HCT116 (cell line): ENCODE measurements at regions not wholly inside any gene's neighbourhood (a gene's known extent, or its start where the extent isn't known, plus 50 kb on each side); places are given as distances from the start of the nearest gene placed in this dataset.

Experiments used
- ATAC-seq: fragments of 200-7000 bp; cut with Tn5 transposase; 2 replicates; pipeline ENCODE4 v1.9.1; 2020; ENCODE audit warnings: mild to moderate bottlenecking, moderate library complexity
- BruUV-seq: library from RNA; stranded (reverse); fragments of 400-500 nt; replicated peaks from 2 replicates; lab custom pipeline; 2021; lab: Mats Ljungman, UMichigan
- CTCF ChIA-PET: fragments of 300-600 bp; sonication (Branson Sonifier 250); formaldehyde crosslinking; loops from one replicate; lab custom pipeline; 2021; ENCODE audit warnings: antibody characterized with exemption; lab: Charles Lee
- POLR2A ChIA-PET: fragments of 300-600, 350-600 bp; sonication (Branson Sonifier 250); formaldehyde crosslinking; loops from one replicate; lab custom pipeline; 2021; ENCODE audit warnings: antibody characterized with exemption; lab: Charles Lee
- RAD21 ChIA-PET, 2 experiments: fragments of 300-600 bp; sonication (Branson Sonifier 250); formaldehyde crosslinking; loops; one replicate each; lab custom pipeline; 2023; ENCODE audit warnings: low total read pairs in 2 of 2; ENCODE audit not compliant: uncharacterized antibody in 2 of 2, unreplicated experiment in 2 of 2, low non-redundant PET in 1 of 2; lab: Charles Lee
- DNase-seq: peaks from one replicate; pipeline ENCODE4 v3.0.0-alpha.2; 2010; ENCODE audit warnings: low read depth, low spot score
- H2AFZ ChIP-seq: fragments of 200-600 bp; shearing (Covaris generic), sonication (generic); 2 replicates; pipeline ENCODE4 v1.6.1; 2017; ENCODE audit warnings: low read depth, mixed run types, mixed read lengths, antibody characterized with exemption, low read length; ENCODE audit not compliant: poor library complexity, severe bottlenecking
- H3K27ac ChIP-seq: 2 replicates; pipeline ENCODE4 v1.5.1; 2012; ENCODE audit warnings: low read depth, low read length
- H3K27me3 ChIP-seq: fragments of 200-600 bp; sonication (generic); 2 replicates; pipeline ENCODE4 v1.6.1; 2016; ENCODE audit warnings: mixed run types, low read length, mixed read lengths; ENCODE audit not compliant: insufficient read depth
- H3K36me3 ChIP-seq, 2 experiments: fragments of 200-500 bp in 1 of 2; fragments of 200-600 bp in 1 of 2; sonication (Bioruptor generic) in 1 of 2; sonication (generic) in 1 of 2; 2 replicates each; pipeline versions ENCODE4 v1.5.1 to v1.6.1; 2014 to 2016; ENCODE audit warnings: low read length in 2 of 2, inconsistent platforms in 1 of 2, mixed read lengths in 1 of 2, mixed run types in 1 of 2; ENCODE audit not compliant: insufficient read depth in 2 of 2, control insufficient read depth in 1 of 2
- H3K4me1 ChIP-seq, 2 experiments: fragments of 200-600 bp in 1 of 2; sonication (generic) in 1 of 2; 2 replicates each; pipeline versions ENCODE4 v1.5.1 to v1.6.1; 2012 to 2017; ENCODE audit warnings: low read length in 2 of 2, inconsistent platforms in 1 of 2, mild to moderate bottlenecking in 1 of 2, mixed read lengths in 1 of 2, mixed run types in 1 of 2, moderate library complexity in 1 of 2; ENCODE audit not compliant: insufficient read depth in 2 of 2, control insufficient read depth in 1 of 2
- H3K4me2 ChIP-seq: fragments of 200-600 bp; sonication (generic); 2 replicates; pipeline ENCODE4 v1.6.1; 2017; ENCODE audit warnings: mixed run types, low read length, mixed read lengths
- H3K4me3 ChIP-seq, 2 experiments: fragments of 200-600 bp in 1 of 2; sonication (generic) in 1 of 2; replicated peaks in 1 of 2; 2 replicates each; pipeline ENCODE4 v1.5.1; 2011 to 2016; ENCODE audit warnings: low read length in 2 of 2, control low read depth in 1 of 2, low read depth in 1 of 2, mild to moderate bottlenecking in 1 of 2, mixed read lengths in 1 of 2, mixed run types in 1 of 2
- H3K79me2 ChIP-seq: fragments of 200-600 bp; sonication (generic); 2 replicates; pipeline ENCODE4 v1.6.1; 2017; ENCODE audit warnings: mild to moderate bottlenecking, mixed run types, low read length, moderate library complexity, mixed read lengths; ENCODE audit not compliant: insufficient read depth
- H3K9ac ChIP-seq: fragments of 200-600 bp; sonication (generic); 2 replicates; pipeline ENCODE4 v1.6.1; 2016; ENCODE audit warnings: low read length, mixed read lengths
- H3K9me2 ChIP-seq: fragments of 200-600 bp; sonication (generic), shearing (Covaris generic); 2 replicates; pipeline ENCODE4 v1.6.1; 2017; ENCODE audit warnings: mixed run types, mild to moderate bottlenecking, moderate library complexity; ENCODE audit not compliant: insufficient read depth
- H3K9me3 ChIP-seq, 2 experiments: fragments of 200-500 bp in 1 of 2; fragments of 200-600 bp in 1 of 2; sonication (Bioruptor generic) in 1 of 2; sonication (generic) in 1 of 2; 2 replicates each; pipeline ENCODE4 v1.6.1; 2014 to 2017; ENCODE audit warnings: low read length in 2 of 2, mixed read lengths in 2 of 2, inconsistent platforms in 1 of 2, low read depth in 1 of 2, mild to moderate bottlenecking in 1 of 2, mixed run types in 1 of 2, moderate library complexity in 1 of 2; ENCODE audit not compliant: control insufficient read depth in 1 of 2, insufficient read depth in 1 of 2
- H4K20me1 ChIP-seq: fragments of 200-600 bp; sonication (generic), shearing (Covaris generic); 2 replicates; pipeline ENCODE4 v1.6.1; 2017; ENCODE audit warnings: mixed run types, mild to moderate bottlenecking, moderate library complexity; ENCODE audit not compliant: insufficient read depth
- EGR1 ChIP-seq: IDR thresholded peaks from 2 replicates; pipeline ENCODE4 v1.6.1; 2012; ENCODE audit warnings: low read depth
- ELF1 ChIP-seq: IDR thresholded peaks from 2 replicates; pipeline ENCODE4 v1.6.1; 2012; ENCODE audit warnings: low read depth, borderline replicate concordance
- POLR2A ChIP-seq: IDR thresholded peaks from 2 replicates; pipeline ENCODE4 v1.7.0; 2011; ENCODE audit warnings: borderline replicate concordance; ENCODE audit not compliant: insufficient read depth, insufficient read length; ENCODE audit errors: extremely low read depth
- RAD21 ChIP-seq: IDR thresholded peaks from 2 replicates; pipeline ENCODE4 v1.6.1; 2012; ENCODE audit warnings: low read depth, mild to moderate bottlenecking
- REST ChIP-seq: IDR thresholded peaks from 2 replicates; pipeline ENCODE4 v1.6.1; 2012; ENCODE audit warnings: low read depth
- SRF ChIP-seq: IDR thresholded peaks from 2 replicates; pipeline ENCODE4 v1.6.1; 2012; ENCODE audit warnings: low read depth
- intact Hi-C: fragments of 100-400 bp; cut with micrococcal nuclease; formaldehyde crosslinking; loops from 2 replicates; pipeline ENCODE4 v1.10.0; 2022

GRCh38 chr1:104856518-104856917, 1106.8 kb downstream of the AMY1C start:
- BruUV-seq, result no TSS peak

More at GRCh38 chr1:104856518-104856917, 1106.8 kb downstream of the AMY1C start:
- no peaks in the 10 kb centered on the region for H3K9me2 ChIP-seq
- H3K27me3 ChIP-seq, result no peaks in the 10 kb centered on the region
- ChIA-PET CTCF (no interaction called here), RAD21 (no interaction called here), POLR2A (no interaction called here)
- H3K9me3 ChIP-seq, result peaks cover 0 to 14% of the 10 kb centered on the region in 2 experiments; a peak in 2 of 4 replicates
- TF ChIP-seq SRF (no peak), EGR1 (no peak), ELF1 (no peak), RAD21 (no peak), REST (no peak), POLR2A (no peak)
- H3K9ac ChIP-seq, result no peak overlapping the region
- no peaks in the 10 kb centered on the region for H3K36me3 ChIP-seq
- DNase-seq (no peak), ATAC-seq (no peak)
- no peaks in the 10 kb centered on the region for H3K4me1 ChIP-seq
- H3K79me2 ChIP-seq, result no peaks in the 10 kb centered on the region
- no peaks in the 10 kb centered on the region for H4K20me1 ChIP-seq
- no peak overlapping the region for H3K4me2 ChIP-seq
- no peak overlapping the region for H2AFZ ChIP-seq
- no peak overlapping the region for H3K4me3 ChIP-seq
- intact Hi-C loops, result no loop called here
- no peak overlapping the region for H3K27ac ChIP-seq
